GM23248 (cell line): ENCODE measurements at regions not wholly inside any gene's neighbourhood (a gene's known extent, or its start where the extent isn't known, plus 50 kb on each side); places are given as distances from the start of the nearest gene placed in this dataset.
A peak's percentile ranks its signal among the peaks of the same experiment; 100 is the strongest.

Experiments
- DNase-seq: peaks from one replicate; pipeline ENCODE4 v3.0.0-alpha.2; 2015
- H2AFZ ChIP-seq: fragments of 200-600 bp; sonication (generic); 2 replicates; pipeline ENCODE4 v1.6.1; 2016; ENCODE audit warnings: antibody characterized with exemption
- H3F3A ChIP-seq: fragments of 200-600 bp; sonication (generic); 2 replicates; pipeline ENCODE4 v1.6.1; 2016; ENCODE audit warnings: mild to moderate bottlenecking, antibody characterized with exemption, mixed run types; ENCODE audit not compliant: insufficient read depth
- H3K27ac ChIP-seq: fragments of 200-600 bp; sonication (generic); 2 replicates; pipeline ENCODE4 v1.5.1; 2016; ENCODE audit warnings: mild to moderate bottlenecking
- H3K27me3 ChIP-seq: fragments of 200-600 bp; sonication (generic); replicated peaks from 2 replicates; pipeline ENCODE4 v1.6.1; 2016; ENCODE audit warnings: mild to moderate bottlenecking; ENCODE audit not compliant: insufficient read depth
- H3K36me3 ChIP-seq: fragments of 200-600 bp; sonication (generic); 2 replicates; pipeline ENCODE4 v1.6.1; 2016; ENCODE audit warnings: low read depth, mild to moderate bottlenecking
- H3K4me1 ChIP-seq: fragments of 200-600 bp; sonication (generic); 2 replicates; pipeline ENCODE4 v1.6.1; 2016; ENCODE audit warnings: mild to moderate bottlenecking; ENCODE audit not compliant: insufficient read depth
- H3K4me2 ChIP-seq: fragments of 200-600 bp; sonication (generic); one replicate; pipeline ENCODE4 v1.6.1; 2016; ENCODE audit warnings: mild to moderate bottlenecking; ENCODE audit not compliant: unreplicated experiment
- H3K4me3 ChIP-seq: fragments of 200-600 bp; sonication (generic); 2 replicates; pipeline ENCODE4 v1.5.1; 2016; ENCODE audit warnings: mild to moderate bottlenecking
- H3K79me2 ChIP-seq: fragments of 200-600 bp; sonication (generic); 2 replicates; pipeline ENCODE4 v1.6.1; 2016; ENCODE audit warnings: mild to moderate bottlenecking; ENCODE audit not compliant: insufficient read depth
- H3K9ac ChIP-seq: fragments of 200-600 bp; sonication (generic); 2 replicates; pipeline ENCODE4 v1.6.1; 2016; ENCODE audit warnings: mild to moderate bottlenecking
- H3K9me2 ChIP-seq: fragments of 200-600 bp; sonication (generic); 2 replicates; pipeline ENCODE4 v1.6.1; 2016; ENCODE audit warnings: mixed run types, mild to moderate bottlenecking, moderate library complexity; ENCODE audit not compliant: insufficient read depth
- H3K9me3 ChIP-seq: fragments of 200-600 bp; sonication (generic); one replicate; pipeline ENCODE4 v1.6.1; 2017; ENCODE audit warnings: low read depth
- H4K20me1 ChIP-seq: fragments of 200-600 bp; sonication (generic); 2 replicates; pipeline ENCODE4 v1.6.0; 2016; ENCODE audit not compliant: insufficient read depth
- EZH2 ChIP-seq: fragments of 200-600 bp; sonication (generic); IDR thresholded peaks from 2 replicates; pipeline ENCODE4 v1.6.1; 2018; ENCODE audit warnings: antibody characterized with exemption, mild to moderate bottlenecking; ENCODE audit not compliant: insufficient read depth, poor library complexity, severe bottlenecking
- EZH2phosphoT487 ChIP-seq: fragments of 200-600 bp; sonication (generic); IDR thresholded peaks from 2 replicates; pipeline ENCODE4 v1.6.1; 2018; ENCODE audit warnings: antibody characterized with exemption, moderate library complexity, mild to moderate bottlenecking, low read depth; ENCODE audit not compliant: insufficient read depth
- WGBS, 2 experiments: methylation state at CpG; one replicate each; pipeline ENCODE4 v1.1.6; 2015 to 2017; ENCODE audit warnings: low lambda C conversion rate in 2 of 2, low coverage in 1 of 2; ENCODE audit errors: missing lambda C conversion rate in 2 of 2; 5-methylcytosine and 5-hydroxymethylcytosine counted together
- in situ Hi-C: fragments of 300-500 bp; cut with MboI; formaldehyde crosslinking; loops from 2 replicates; pipeline ENCODE4 v1.15.0; 2020

GRCh38 chr5:143682246-143682905 lies 129.6 kb upstream of the HMHB1 start:
- Histone ChIP-seq H2AFZ (no peak overlapping the region), H3K79me2 (no peaks in the 10 kb centered on the region), H3K9me3 (no peaks in the 10 kb centered on the region), H4K20me1 (no peaks in the 10 kb centered on the region), H3K36me3 (no peaks in the 10 kb centered on the region), H3K9ac (no peak overlapping the region), H3K4me3 (no peak overlapping the region), H3F3A (0 out of 2 replicates have a peak, but pooled peaks cover 4% of the 10 kb centered on the region), H3K27ac (no peak overlapping the region), H3K4me2 (no peak overlapping the region), H3K4me1 (peaks cover 23% of the 10 kb centered on the region), H3K27me3 (no peaks in the 10 kb centered on the region), H3K9me2 (no peaks in the 10 kb centered on the region)
- 57 to 59% methylated on average over 2 of the region's 2 CpGs for WGBS, 2 experiments
- in situ Hi-C loops, result no loop called here
- TF ChIP-seq EZH2 (no peak), EZH2phosphoT487 (no peak)
- peak; percentile 27 for DNase-seq

GRCh38 chr5:143680672-143681259 lies 131.2 kb upstream of the HMHB1 start:
- no peaks in the 10 kb centered on the region for H3K36me3 ChIP-seq
- no peaks in the 10 kb centered on the region for H3K27me3 ChIP-seq
- TF ChIP-seq EZH2 (no peak), EZH2phosphoT487 (no peak)
- H3K4me2 ChIP-seq, result no peak overlapping the region
- no peak overlapping the region for H2AFZ ChIP-seq
- in situ Hi-C loops, result no loop called here
- no peaks in the 10 kb centered on the region for H3K79me2 ChIP-seq
- no peak overlapping the region for H3K9ac ChIP-seq
- DNase-seq, result no peak
- no peaks in the 10 kb centered on the region for H3K9me2 ChIP-seq
- no peak overlapping the region for H3K27ac ChIP-seq
- H4K20me1 ChIP-seq, result no peaks in the 10 kb centered on the region
- 96 to 97% methylated on average over 4 of the region's 4 CpGs for WGBS, 2 experiments
- no peaks in the 10 kb centered on the region for H3K9me3 ChIP-seq
- no peak overlapping the region for H3K4me3 ChIP-seq
- H3K4me1 ChIP-seq, result peaks cover 23% of the 10 kb centered on the region
- H3F3A ChIP-seq, result 0 out of 2 replicates have a peak, but pooled peaks cover 4% of the 10 kb centered on the region

- in situ Hi-C loops, result no loop called here
- Histone ChIP-seq H3K4me1 (peaks cover 23% of the 10 kb centered on the region), H3K79me2 (no peaks in the 10 kb centered on the region), H3F3A (0 out of 2 replicates have a peak, but pooled peaks cover 4% of the 10 kb centered on the region), H4K20me1 (no peaks in the 10 kb centered on the region), H3K4me3 (no peak overlapping the region), H3K9me3 (no peaks in the 10 kb centered on the region), H2AFZ (no peak overlapping the region), H3K27me3 (no peaks in the 10 kb centered on the region), H3K9ac (no peak overlapping the region), H3K4me2 (peak overlapping the region; percentile 22), H3K9me2 (no peaks in the 10 kb centered on the region), H3K36me3 (no peaks in the 10 kb centered on the region), H3K27ac (no peak overlapping the region)
- peak; percentile 73 for DNase-seq
- WGBS, 2 experiments, result 0 to 6% methylated on average over 1 of the region's 1 CpG
- TF ChIP-seq EZH2phosphoT487, result no peak
- TF ChIP-seq EZH2, result no peak
Observed at GRCh38 chr5:143679777-143680176, 132.2 kb upstream of the HMHB1 start.

- Histone ChIP-seq H4K20me1 (no peaks in the 10 kb centered on the region), H3K9ac (no peak overlapping the region), H2AFZ (no peak overlapping the region), H3K4me2 (no peak overlapping the region), H3K79me2 (no peaks in the 10 kb centered on the region), H3K4me1 (peaks cover 23% of the 10 kb centered on the region), H3K4me3 (no peak overlapping the region), H3K36me3 (no peaks in the 10 kb centered on the region), H3K9me3 (no peaks in the 10 kb centered on the region), H3K27me3 (no peaks in the 10 kb centered on the region), H3K9me2 (no peaks in the 10 kb centered on the region), H3K27ac (no peak overlapping the region), H3F3A (0 out of 2 replicates have a peak, but pooled peaks cover 4% of the 10 kb centered on the region)
- TF ChIP-seq EZH2phosphoT487, result no peak
- no peak for TF ChIP-seq EZH2
- in situ Hi-C loops, result no loop called here
- 98 to 100% methylated on average over 1 of the region's 1 CpG for WGBS, 2 experiments
- no peak for DNase-seq
Observed at GRCh38 chr5:143678148-143678905, 133.6 kb upstream of the HMHB1 start.
